ENCODE measurements at regions not wholly inside any gene's neighbourhood (a gene's known extent, or its start where the extent isn't known, plus 50 kb on each side); places are given as distances from the start of the nearest gene placed in this dataset.

- Histone ChIP-seq H2BK12ac (ENCODE audit: insufficient read length, low read depth, low read length) (no peak overlapping the region), H3K4me2 (ENCODE audit: insufficient read depth, insufficient read length, low read length) (no peak overlapping the region), H3K23me2 (ENCODE audit: insufficient read length, low read depth, low read length, poor library complexity, severe bottlenecking) (no peaks in the 10 kb centered on the region), H3K14ac (ENCODE audit: insufficient read depth, low read length) (no peak overlapping the region), H2AFZ (ENCODE audit: low read length) (no peak overlapping the region), H4K5ac (ENCODE audit: insufficient read length, low read depth, low read length) (no peak overlapping the region), H3K4me1 (ENCODE audit: insufficient read depth, low read length) (no peaks in the 10 kb centered on the region), H2BK120ac (ENCODE audit: low read depth, low read length, poor library complexity, severe bottlenecking) (no peak overlapping the region), H3K79me2 (ENCODE audit: insufficient read depth, low read length) (no peaks in the 10 kb centered on the region), H2AK5ac (ENCODE audit: insufficient read length, low read length) (no peak overlapping the region), H4K8ac (replicated peaks; ENCODE audit: insufficient read length, low read depth, low read length) (no peak overlapping the region), H3K9ac (ENCODE audit: extremely low read depth, insufficient read length, low read length) (no peak overlapping the region), H3T11ph (ENCODE audit: low read length) (no peak overlapping the region), H3K27me3 (ENCODE audit: insufficient read depth, low read length) (no peaks in the 10 kb centered on the region), H3K18ac (ENCODE audit: insufficient read length, low read depth, low read length) (no peak overlapping the region), H3K23ac (ENCODE audit: insufficient read length, low read depth, low read length) (no peak overlapping the region), H2BK5ac (ENCODE audit: insufficient read length, low read length) (no peak overlapping the region), H4K91ac (ENCODE audit: insufficient read length, low read depth, low read length) (no peak overlapping the region), H4K20me1 (ENCODE audit: control insufficient read depth, insufficient read depth, insufficient read length) (no peaks in the 10 kb centered on the region), H2BK20ac (ENCODE audit: low read depth, low read length, poor library complexity, severe bottlenecking) (no peak overlapping the region), H2BK15ac (ENCODE audit: low read depth, low read length) (no peak overlapping the region), H3K9me3 (ENCODE audit: control insufficient read depth, low read depth, low read length) (no peaks in the 10 kb centered on the region), H3K27ac (ENCODE audit: insufficient read length, low read depth, low read length) (no peak overlapping the region), H3K56ac (ENCODE audit: insufficient read length, low read depth, low read length) (no peak overlapping the region), H3K79me1 (ENCODE audit: insufficient read depth, low read depth, low read length, poor library complexity, severe bottlenecking) (no peaks in the 10 kb centered on the region), H3K4ac (ENCODE audit: low read depth, low read length) (no peak overlapping the region)
- H3K4me1 Mint-ChIP-seq: no peaks in the 10 kb centered on the region
- WGBS (ENCODE audit: extremely low coverage, insufficient read length, low lambda C conversion rate): no CpG with 5 or more reads among the region's 1 CpG
- no peaks in the 10 kb centered on the region for H3K36me3 Mint-ChIP-seq (ENCODE audit: insufficient read depth in 1 of 3, low read depth in 3 of 3)
- no peaks in the 10 kb centered on the region; the same call in 1 of the 2 replicates for H3K27me3 Mint-ChIP-seq (ENCODE audit: low read depth)
- H3K9me3 Mint-ChIP-seq: peaks cover 0 to 2% of the 10 kb centered on the region in 2 experiments; a peak in 1 of 5 replicates
- no peak overlapping the region for H3K27ac Mint-ChIP-seq
- TF ChIP-seq CTCF (conservative IDR thresholded peaks at IDR 0.05): no peak
- no peak overlapping the region for H3K4me3 Mint-ChIP-seq
- DNase-seq: no peak
Observed at GRCh38 chr4:19722404-19722803, 529.3 kb upstream of the SLIT2 start.
